GM06990 (cell line): ENCODE measurements at regions not wholly inside any gene's neighbourhood (a gene's known extent, or its start where the extent isn't known, plus 50 kb on each side); places are given as distances from the start of the nearest gene placed in this dataset.

Experiments used
- DNase-seq: peaks from one replicate; pipeline ENCODE4 v3.0.0-alpha.2; 2011; ENCODE audit not compliant: insufficient read length; ENCODE audit errors: extremely low read depth
- H3K27me3 ChIP-seq: replicated peaks from 2 replicates; pipeline ENCODE4 v1.6.0; 2011; ENCODE audit warnings: low read length; ENCODE audit not compliant: control insufficient read depth, insufficient read depth
- H3K36me3 ChIP-seq: 2 replicates; pipeline ENCODE4 v1.5.1; 2011; ENCODE audit warnings: low read length; ENCODE audit not compliant: control insufficient read depth, insufficient read depth
- H3K4me3 ChIP-seq: replicated peaks from 2 replicates; pipeline ENCODE4 v1.5.1; 2011; ENCODE audit warnings: low read depth, mild to moderate bottlenecking, control low read depth, low read length
- TF ChIP-seq, protein P1 (sequence below): IDR thresholded peaks from 2 replicates; pipeline ENCODE4 v1.5.1; 2011; ENCODE audit warnings: low read length, control low read depth, mild to moderate bottlenecking, inconsistent platforms; ENCODE audit not compliant: insufficient read depth, poor library complexity, severe bottlenecking

DNA sequence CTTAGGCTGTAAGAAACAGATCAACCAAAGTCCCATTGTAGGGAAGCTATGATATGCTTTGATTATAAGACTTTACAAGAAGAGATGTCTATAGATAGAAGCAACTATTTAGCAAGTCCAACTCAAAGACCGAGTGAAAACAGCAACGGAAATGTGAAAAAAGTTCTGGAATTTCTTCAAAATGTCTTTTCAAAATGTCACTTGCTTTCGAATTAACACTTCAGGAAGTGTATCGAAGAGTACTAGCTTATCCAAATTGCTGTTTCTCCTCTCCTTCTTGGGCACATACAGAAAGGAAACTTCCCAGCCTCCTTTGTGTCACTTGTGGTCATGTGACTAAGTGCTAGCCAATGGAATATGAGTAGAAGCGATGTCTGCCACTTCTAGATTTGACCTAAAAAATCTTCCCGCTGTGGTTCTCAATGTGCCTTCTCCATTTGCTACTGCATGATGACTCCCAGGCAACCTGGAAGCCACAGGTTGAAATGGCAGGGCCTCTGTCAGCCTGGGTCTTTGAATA lies 89.9 kb downstream of the TSEN15 start:
- H3K4me3 ChIP-seq = no peak overlapping the region
- no peaks in the 10 kb centered on the region for H3K36me3 ChIP-seq
- TF ChIP-seq, protein P1, sequence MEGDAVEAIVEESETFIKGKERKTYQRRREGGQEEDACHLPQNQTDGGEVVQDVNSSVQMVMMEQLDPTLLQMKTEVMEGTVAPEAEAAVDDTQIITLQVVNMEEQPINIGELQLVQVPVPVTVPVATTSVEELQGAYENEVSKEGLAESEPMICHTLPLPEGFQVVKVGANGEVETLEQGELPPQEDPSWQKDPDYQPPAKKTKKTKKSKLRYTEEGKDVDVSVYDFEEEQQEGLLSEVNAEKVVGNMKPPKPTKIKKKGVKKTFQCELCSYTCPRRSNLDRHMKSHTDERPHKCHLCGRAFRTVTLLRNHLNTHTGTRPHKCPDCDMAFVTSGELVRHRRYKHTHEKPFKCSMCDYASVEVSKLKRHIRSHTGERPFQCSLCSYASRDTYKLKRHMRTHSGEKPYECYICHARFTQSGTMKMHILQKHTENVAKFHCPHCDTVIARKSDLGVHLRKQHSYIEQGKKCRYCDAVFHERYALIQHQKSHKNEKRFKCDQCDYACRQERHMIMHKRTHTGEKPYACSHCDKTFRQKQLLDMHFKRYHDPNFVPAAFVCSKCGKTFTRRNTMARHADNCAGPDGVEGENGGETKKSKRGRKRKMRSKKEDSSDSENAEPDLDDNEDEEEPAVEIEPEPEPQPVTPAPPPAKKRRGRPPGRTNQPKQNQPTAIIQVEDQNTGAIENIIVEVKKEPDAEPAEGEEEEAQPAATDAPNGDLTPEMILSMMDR = no peak
- peaks cover 3% of the 10 kb centered on the region; the same call in 1 of the 2 replicates for H3K27me3 ChIP-seq
- no peak for DNase-seq

DNA sequence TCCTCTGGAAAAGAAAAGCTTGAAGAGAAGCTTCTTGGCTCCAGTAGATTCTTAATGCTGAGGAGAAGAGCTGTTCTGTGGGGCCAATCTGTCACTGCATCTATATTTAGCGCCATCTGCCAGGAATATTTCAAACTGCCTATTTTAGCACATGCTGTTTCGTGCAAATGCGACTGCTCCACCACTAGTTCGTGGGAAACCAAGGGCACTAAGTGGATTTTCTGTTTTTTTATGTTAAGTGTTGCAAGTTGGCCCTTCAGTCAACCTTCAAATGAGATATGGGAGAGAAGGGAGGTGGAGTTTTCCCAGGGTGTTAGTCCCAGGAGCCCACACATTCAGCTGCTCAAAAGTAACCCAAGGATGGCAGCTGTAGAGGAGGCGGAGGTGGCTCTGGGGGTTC lies 91.9 kb downstream of the TSEN15 start:
- H3K27me3 ChIP-seq = peaks cover 3% of the 10 kb centered on the region
- DNase-seq = no peak
- TF ChIP-seq, protein P1 = no peak
- no peaks in the 10 kb centered on the region for H3K36me3 ChIP-seq
- H3K4me3 ChIP-seq = no peak overlapping the region

DNA sequence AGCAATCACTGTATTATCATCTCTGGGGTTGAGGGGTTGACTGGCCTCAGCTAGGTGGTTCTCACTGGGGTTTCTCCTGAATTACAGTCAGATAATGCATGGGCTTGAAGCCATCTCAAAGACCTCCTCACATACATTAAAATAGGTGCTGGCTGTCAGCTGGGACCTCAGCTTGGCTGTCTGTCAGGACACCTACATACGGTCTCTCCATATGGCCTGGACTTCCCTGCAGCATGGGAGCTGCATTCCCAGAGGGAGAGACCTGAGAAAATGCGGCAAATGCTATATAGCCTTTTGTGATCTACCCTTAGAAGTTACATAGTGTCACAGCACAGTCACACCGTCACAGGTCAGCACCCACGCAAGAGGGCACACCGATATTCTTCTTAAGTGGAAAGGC lies 93.6 kb downstream of the TSEN15 start:
- TF ChIP-seq, protein P1 = no peak
- peaks cover 3% of the 10 kb centered on the region for H3K27me3 ChIP-seq
- H3K4me3 ChIP-seq = no peak overlapping the region
- DNase-seq = no peak
- no peaks in the 10 kb centered on the region for H3K36me3 ChIP-seq

DNA sequence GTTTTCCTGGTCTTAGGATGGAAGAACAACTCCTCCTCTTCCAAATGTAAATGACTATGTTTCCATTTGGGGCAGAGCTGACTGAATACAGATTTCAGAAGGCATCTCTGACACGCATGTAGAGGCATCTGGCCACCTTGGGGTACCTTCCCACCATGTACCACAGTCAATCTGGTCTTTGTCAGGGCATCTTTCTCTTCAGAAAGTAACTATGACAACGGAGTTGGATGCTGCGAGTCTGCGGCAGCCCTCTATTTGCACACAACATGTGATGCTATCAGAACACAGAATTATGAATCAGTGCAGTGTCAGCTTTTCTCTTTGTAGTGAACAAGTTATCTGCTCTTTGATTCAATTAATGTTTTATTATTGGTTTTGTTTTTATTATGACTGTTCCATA lies 94.7 kb downstream of the TSEN15 start:
- Histone ChIP-seq H3K27me3 (peaks cover 3% of the 10 kb centered on the region), H3K36me3 (no peaks in the 10 kb centered on the region), H3K4me3 (no peak overlapping the region)
- TF ChIP-seq, protein P1 = no peak
- no peak for DNase-seq

DNA sequence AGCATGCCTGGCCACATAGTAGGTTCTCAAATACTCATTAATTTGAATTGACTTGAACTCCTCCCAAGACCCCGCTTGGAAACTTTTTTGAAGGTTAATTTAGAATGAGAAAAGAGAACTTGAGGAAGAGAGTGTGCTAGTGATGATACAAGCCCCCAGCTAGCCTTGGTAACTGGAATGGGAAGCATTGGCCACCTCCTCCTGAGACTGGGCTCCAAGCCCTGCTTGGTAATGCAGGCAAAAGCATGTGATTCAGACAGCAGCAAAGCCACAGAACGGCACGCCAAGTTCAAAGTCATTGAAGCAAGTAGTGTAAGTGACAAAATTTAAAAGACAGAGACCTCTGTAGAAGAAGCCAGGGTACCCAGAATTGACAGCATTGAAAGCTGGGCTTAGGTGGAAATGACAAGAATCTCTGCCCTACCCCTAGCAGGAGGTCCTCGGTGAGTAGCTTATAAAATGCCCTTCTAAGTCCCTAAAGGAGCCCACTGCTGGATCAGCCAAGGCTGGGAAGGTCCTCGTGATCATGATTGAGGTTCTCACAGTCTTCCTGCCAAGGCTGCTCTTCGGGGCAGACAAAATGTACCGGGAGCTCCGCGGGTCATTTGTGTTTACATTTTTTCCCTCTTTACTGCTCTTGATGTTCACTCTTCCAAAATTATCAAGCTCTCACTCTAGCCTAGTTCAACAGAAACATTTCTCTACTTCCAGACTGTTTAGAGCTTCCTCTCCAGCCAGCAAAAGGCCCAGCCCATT lies 99.4 kb downstream of the TSEN15 start:
- Histone ChIP-seq H3K27me3 (peaks cover 2% of the 10 kb centered on the region; the same call in 1 of the 2 replicates), H3K4me3 (no peak overlapping the region), H3K36me3 (no peaks in the 10 kb centered on the region)
- TF ChIP-seq, protein P1 = no peak
- no peak for DNase-seq
